DOHH2 (cell line): ENCODE measurements at regions not wholly inside any gene's neighbourhood (a gene's known extent, or its start where the extent isn't known, plus 50 kb on each side); places are given as distances from the start of the nearest gene placed in this dataset.

Source experiments
- H3F3A ChIP-seq: fragments of 200-600 bp; sonication (generic), shearing (Covaris generic); 2 replicates; pipeline ENCODE4 v1.6.0; 2016; ENCODE audit warnings: antibody characterized with exemption, mild to moderate bottlenecking; ENCODE audit not compliant: control insufficient read depth, insufficient read depth
- H3K27ac ChIP-seq: fragments of 200-600 bp; sonication (generic); 2 replicates; pipeline ENCODE4 v1.5.1; 2014; ENCODE audit warnings: low read depth, mild to moderate bottlenecking, low read length, moderate library complexity
- H3K27me3 ChIP-seq: fragments of 200-600 bp; sonication (generic); 2 replicates; pipeline ENCODE4 v1.6.1; 2014; ENCODE audit warnings: mild to moderate bottlenecking, low read length, mixed read lengths; ENCODE audit not compliant: control insufficient read depth
- H3K36me3 ChIP-seq: fragments of 200-600 bp; sonication (generic); 2 replicates; pipeline ENCODE4 v1.6.1; 2014; ENCODE audit warnings: mild to moderate bottlenecking, low read length, moderate library complexity, mixed read lengths; ENCODE audit not compliant: control insufficient read depth
- H3K4me1 ChIP-seq: fragments of 200-600 bp; sonication (generic); 2 replicates; pipeline ENCODE4 v1.6.1; 2014; ENCODE audit warnings: mild to moderate bottlenecking, low read length, mixed read lengths; ENCODE audit not compliant: control insufficient read depth
- H3K4me2 ChIP-seq: fragments of 200-600 bp; sonication (generic); 2 replicates; pipeline ENCODE4 v1.6.0; 2014; ENCODE audit warnings: mild to moderate bottlenecking, low read length, moderate library complexity
- H3K4me3 ChIP-seq: fragments of 200-600 bp; sonication (generic); 2 replicates; pipeline ENCODE4 v1.5.1; 2014; ENCODE audit warnings: mild to moderate bottlenecking, low read length, mixed read lengths
- H3K79me2 ChIP-seq: fragments of 200-600 bp; sonication (generic); 2 replicates; pipeline ENCODE4 v1.6.1; 2014; ENCODE audit warnings: mild to moderate bottlenecking, low read length, mixed read lengths; ENCODE audit not compliant: control insufficient read depth
- H3K9me2 ChIP-seq: fragments of 200-600 bp; sonication (generic); replicated peaks from 2 replicates; pipeline ENCODE4 v1.6.1; 2014; ENCODE audit warnings: mild to moderate bottlenecking, low read length, mixed read lengths; ENCODE audit not compliant: control insufficient read depth
- H3K9me3 ChIP-seq: fragments of 200-600 bp; sonication (generic); 2 replicates; pipeline ENCODE4 v1.6.1; 2014; ENCODE audit warnings: antibody characterized with exemption, low read length, mixed read lengths; ENCODE audit not compliant: control insufficient read depth, insufficient read depth
- H4K20me1 ChIP-seq: fragments of 200-600 bp; sonication (generic); 2 replicates; pipeline ENCODE4 v1.6.0; 2014; ENCODE audit warnings: low read depth, mild to moderate bottlenecking, antibody characterized with exemption, low read length, moderate library complexity; ENCODE audit not compliant: control insufficient read depth, insufficient read depth
- EZH2phosphoT487 ChIP-seq: fragments of 200-600 bp; sonication (generic); IDR thresholded peaks from 2 replicates; pipeline ENCODE4 v1.6.1; 2017; ENCODE audit warnings: borderline replicate concordance, mild to moderate bottlenecking, antibody characterized with exemption, low read length, moderate library complexity, mixed read lengths
- TF ChIP-seq, protein P1 (sequence below): fragments of 200-600 bp; sonication (generic); IDR thresholded peaks from one replicate; pipeline ENCODE4 v1.5.1; 2014; ENCODE audit warnings: antibody characterized with exemption, mild to moderate bottlenecking, low read depth, low read length; ENCODE audit not compliant: poor library complexity, severe bottlenecking

- no peaks in the 10 kb centered on the region for H3K27me3 ChIP-seq
- no peak for TF ChIP-seq EZH2phosphoT487
- TF ChIP-seq, protein P1, sequence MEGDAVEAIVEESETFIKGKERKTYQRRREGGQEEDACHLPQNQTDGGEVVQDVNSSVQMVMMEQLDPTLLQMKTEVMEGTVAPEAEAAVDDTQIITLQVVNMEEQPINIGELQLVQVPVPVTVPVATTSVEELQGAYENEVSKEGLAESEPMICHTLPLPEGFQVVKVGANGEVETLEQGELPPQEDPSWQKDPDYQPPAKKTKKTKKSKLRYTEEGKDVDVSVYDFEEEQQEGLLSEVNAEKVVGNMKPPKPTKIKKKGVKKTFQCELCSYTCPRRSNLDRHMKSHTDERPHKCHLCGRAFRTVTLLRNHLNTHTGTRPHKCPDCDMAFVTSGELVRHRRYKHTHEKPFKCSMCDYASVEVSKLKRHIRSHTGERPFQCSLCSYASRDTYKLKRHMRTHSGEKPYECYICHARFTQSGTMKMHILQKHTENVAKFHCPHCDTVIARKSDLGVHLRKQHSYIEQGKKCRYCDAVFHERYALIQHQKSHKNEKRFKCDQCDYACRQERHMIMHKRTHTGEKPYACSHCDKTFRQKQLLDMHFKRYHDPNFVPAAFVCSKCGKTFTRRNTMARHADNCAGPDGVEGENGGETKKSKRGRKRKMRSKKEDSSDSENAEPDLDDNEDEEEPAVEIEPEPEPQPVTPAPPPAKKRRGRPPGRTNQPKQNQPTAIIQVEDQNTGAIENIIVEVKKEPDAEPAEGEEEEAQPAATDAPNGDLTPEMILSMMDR = no peak
- H3K4me1 ChIP-seq = no peaks in the 10 kb centered on the region
- no peaks in the 10 kb centered on the region for H3K9me2 ChIP-seq
- no peaks in the 10 kb centered on the region for H3K79me2 ChIP-seq
- H3K9me3 ChIP-seq = no peaks in the 10 kb centered on the region
- no peaks in the 10 kb centered on the region for H4K20me1 ChIP-seq
- no peak overlapping the region for H3K27ac ChIP-seq
- H3K4me2 ChIP-seq = no peak overlapping the region
- no peaks in the 10 kb centered on the region for H3K36me3 ChIP-seq
- H3K4me3 ChIP-seq = no peak overlapping the region
- H3F3A ChIP-seq = no peaks in the 10 kb centered on the region
Observed at GRCh38 chr11:36890841-36891240, 292.8 kb upstream of the RAG2 start.

DNA sequence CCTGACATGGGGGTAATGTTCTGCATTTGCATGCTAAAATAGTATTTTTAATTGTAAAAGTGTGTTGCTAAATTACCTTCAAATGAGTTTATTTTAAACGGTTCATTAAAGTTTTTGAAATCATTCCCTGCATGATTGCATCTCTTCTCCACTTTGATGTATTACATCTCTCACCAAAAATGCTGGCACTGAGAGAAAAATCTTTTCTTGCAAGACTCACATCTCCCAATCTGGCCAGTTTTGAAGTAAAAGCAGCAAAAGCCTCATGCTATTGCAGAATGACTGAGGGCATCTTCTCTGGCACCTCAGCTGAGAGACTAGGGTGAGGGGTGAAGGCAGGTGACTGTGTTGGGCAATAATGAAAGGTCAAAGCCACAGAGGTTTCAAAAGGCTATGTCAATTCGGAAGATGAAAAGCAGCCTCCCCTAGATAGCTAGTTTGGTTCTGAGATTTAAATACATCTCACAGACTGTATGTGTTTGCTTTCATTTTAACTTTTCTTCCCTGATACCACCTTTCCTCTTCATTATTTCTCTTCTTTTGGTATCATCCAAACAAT, 292.2 kb upstream of the RAG2 start:
- no peaks in the 10 kb centered on the region for H3F3A ChIP-seq
- no peaks in the 10 kb centered on the region for H3K4me1 ChIP-seq
- TF ChIP-seq, protein P1 = no peak
- no peak for TF ChIP-seq EZH2phosphoT487
- no peaks in the 10 kb centered on the region for H3K36me3 ChIP-seq
- no peaks in the 10 kb centered on the region for H3K9me3 ChIP-seq
- no peak overlapping the region for H3K4me3 ChIP-seq
- H3K79me2 ChIP-seq = no peaks in the 10 kb centered on the region
- no peaks in the 10 kb centered on the region for H4K20me1 ChIP-seq
- no peaks in the 10 kb centered on the region for H3K27me3 ChIP-seq
- no peaks in the 10 kb centered on the region for H3K9me2 ChIP-seq
- no peak overlapping the region for H3K27ac ChIP-seq
- H3K4me2 ChIP-seq = no peak overlapping the region

- H3K9me3 ChIP-seq = no peaks in the 10 kb centered on the region
- H3K4me2 ChIP-seq = no peak overlapping the region
- no peak for TF ChIP-seq EZH2phosphoT487
- TF ChIP-seq, protein P1 = no peak
- H3K27ac ChIP-seq = no peak overlapping the region
- H3K36me3 ChIP-seq = no peaks in the 10 kb centered on the region
- no peaks in the 10 kb centered on the region for H3K79me2 ChIP-seq
- H3K27me3 ChIP-seq = no peaks in the 10 kb centered on the region
- no peaks in the 10 kb centered on the region for H3K4me1 ChIP-seq
- H3K9me2 ChIP-seq = no peaks in the 10 kb centered on the region
- no peaks in the 10 kb centered on the region for H4K20me1 ChIP-seq
- no peak overlapping the region for H3K4me3 ChIP-seq
- no peaks in the 10 kb centered on the region for H3F3A ChIP-seq
Observed at GRCh38 chr11:36885154-36885553, 287.1 kb upstream of the RAG2 start.
